GM18868 (cell line): ENCODE measurements at regions not wholly inside any gene's neighbourhood (a gene's known extent, or its start where the extent isn't known, plus 50 kb on each side); places are given as distances from the start of the nearest gene placed in this dataset.
"Not testable (repeated sequence)": the region's sequence is repeated elsewhere in the genome, so short reads cannot be mapped to it uniquely, and the experiment has no call there.

Experiments
- ATAC-seq: cut with Tn5 transposase; IDR thresholded peaks from one replicate; pipeline ENCODE4 v1.9.1; 2021; ENCODE audit warnings: mild to moderate bottlenecking, moderate library complexity; ENCODE audit not compliant: unreplicated experiment

- no peak for ATAC-seq
These were observed 99.4 kb upstream of the LSM6 start for GRCh38 chr4:146076081-146076480.

GRCh38 chr4:146073517-146073916 is 102.0 kb upstream of the LSM6 start:
- peak; percentile 68 for ATAC-seq

- no peak for ATAC-seq
These were observed 103.1 kb upstream of the LSM6 start for GRCh38 chr4:146072376-146072775.

GRCh38 chr4:146071390-146071789 is 104.1 kb upstream of the LSM6 start:
- no peak for ATAC-seq

- peak; percentile 27 for ATAC-seq
These were observed 112.4 kb upstream of the LSM6 start for GRCh38 chr4:146063143-146063542.

- ATAC-seq = no peak
These were observed 113.2 kb upstream of the LSM6 start for GRCh38 chr4:146062340-146062739.

- no peak for ATAC-seq
These were observed 113.7 kb upstream of the LSM6 start for GRCh38 chr4:146061610-146062334.

- peak; percentile 80 for ATAC-seq
These were observed 115.7 kb upstream of the LSM6 start for GRCh38 chr4:146059865-146060264.

GRCh38 chr4:146059151-146059550 is 116.4 kb upstream of the LSM6 start:
- peak; percentile 48 for ATAC-seq

GRCh38 chr4:146058531-146058930 is 117.0 kb upstream of the LSM6 start:
- ATAC-seq = no peak

- no peak for ATAC-seq
These were observed 116.1 kb upstream of the ZNF827 start for GRCh38 chr4:146054676-146055075.

GRCh38 chr4:146053891-146054290 is 115.3 kb upstream of the ZNF827 start:
- ATAC-seq = no peak

- no peak for ATAC-seq
These were observed 113.2 kb upstream of the ZNF827 start for GRCh38 chr4:146051728-146052391.

GRCh38 chr4:146051223-146051622 is 112.6 kb upstream of the ZNF827 start:
- no peak for ATAC-seq

- ATAC-seq = peak; percentile 87
These were observed 111.2 kb upstream of the ZNF827 start for GRCh38 chr4:146049802-146050201.

- not testable (repeated sequence) for ATAC-seq
These were observed 109.1 kb upstream of the ZNF827 start for GRCh38 chr4:146047768-146048167.

- ATAC-seq = no peak
These were observed 102.7 kb upstream of the ZNF827 start for GRCh38 chr4:146041139-146042004.

- ATAC-seq = no peak
These were observed 102.0 kb upstream of the ZNF827 start for GRCh38 chr4:146040623-146041022.

- ATAC-seq = no peak
These were observed 94.5 kb upstream of the ZNF827 start for GRCh38 chr4:146033149-146033548.

- peak; percentile 35 for ATAC-seq
These were observed 93.7 kb upstream of the ZNF827 start for GRCh38 chr4:146032234-146032860.
